IPS DF 4.7 (cell line): ENCODE measurements at regions not wholly inside any gene's neighbourhood (a gene's known extent, or its start where the extent isn't known, plus 50 kb on each side); places are given as distances from the start of the nearest gene placed in this dataset.

Source experiments
- DNase-seq: peaks from one replicate; pipeline ENCODE4 v3.0.0-alpha.2; 2013; ENCODE audit warnings: low spot score; ENCODE audit errors: extremely low read depth

DNA sequence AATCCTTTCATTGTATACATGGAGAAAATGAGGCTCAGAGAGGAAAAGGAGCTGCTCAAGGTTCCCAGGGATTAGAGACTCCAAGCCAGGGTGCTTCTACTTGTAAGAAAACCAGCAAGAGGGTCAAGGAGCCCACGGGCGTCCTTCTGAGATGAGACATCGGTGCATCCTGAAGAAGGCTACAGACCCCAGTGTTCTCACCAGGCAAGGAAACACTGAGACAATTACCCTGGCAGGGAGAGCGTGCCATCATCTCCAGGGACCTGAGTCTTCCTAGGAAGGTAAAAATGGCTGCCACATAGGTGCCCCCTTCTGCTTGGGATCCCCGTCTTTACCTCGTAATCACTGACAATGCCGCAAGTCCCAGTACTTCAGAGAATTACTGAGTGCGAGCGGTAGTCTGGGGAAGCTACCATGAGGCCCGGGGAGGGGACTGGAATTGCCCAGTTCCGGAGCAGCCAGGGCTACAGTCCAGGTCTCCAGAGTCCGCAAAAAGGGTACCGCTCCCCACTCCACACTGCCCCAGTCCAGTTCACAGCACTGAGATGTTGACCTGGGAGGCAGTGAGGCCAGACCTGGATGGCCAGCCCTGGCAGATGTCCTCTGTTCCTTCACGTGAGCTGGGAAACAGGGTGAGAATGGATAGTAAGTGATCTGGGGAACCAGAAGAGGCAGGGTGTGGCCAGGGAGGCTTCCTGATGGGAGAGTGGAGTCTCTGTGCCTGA is 164.7 kb upstream of the SMAD3 start:
- no peak for DNase-seq

- no peak for DNase-seq
Observed at GRCh38 chr15:66901336-66902100, 163.9 kb upstream of the SMAD3 start.

DNA sequence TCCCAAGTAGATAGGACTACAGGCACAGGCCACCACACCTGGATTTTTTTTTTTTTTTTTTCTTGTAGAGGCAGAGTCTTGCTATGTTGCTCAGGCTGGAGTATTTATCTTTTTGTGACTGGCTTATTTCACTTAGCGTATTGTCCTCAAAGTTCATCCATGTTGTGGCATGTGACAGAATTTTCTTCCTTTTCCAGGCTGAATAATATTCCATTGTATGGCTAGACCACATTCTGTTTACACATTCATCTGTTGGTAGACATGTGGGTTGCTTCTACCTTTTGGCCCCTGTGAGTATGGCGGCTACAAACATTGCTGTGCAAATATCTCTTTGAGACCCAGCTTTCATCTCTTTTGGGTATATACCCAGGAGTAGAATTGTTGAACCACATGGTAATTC is 160.2 kb upstream of the SMAD3 start:
- no peak for DNase-seq

DNA sequence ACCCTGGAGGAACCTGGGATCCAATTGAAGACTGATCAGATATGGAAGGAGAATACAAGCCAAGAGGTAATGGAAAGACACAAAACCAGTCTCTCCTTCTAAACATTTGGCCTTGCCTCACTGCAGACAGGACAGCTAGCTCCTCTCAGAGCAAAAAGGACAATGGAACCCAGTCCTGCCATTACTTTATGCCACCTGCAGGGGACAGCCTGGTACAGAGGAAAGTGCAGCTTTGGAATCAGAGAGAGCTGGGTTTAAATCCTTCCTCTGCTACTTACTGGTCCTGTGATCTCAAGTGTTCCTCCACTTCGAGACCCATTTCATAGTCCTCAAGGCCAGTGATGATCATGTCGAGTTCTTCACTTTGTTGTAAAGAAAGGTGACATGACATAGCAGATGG is 159.4 kb upstream of the SMAD3 start:
- no peak for DNase-seq

GRCh38 chr15:66906668-66907614 is 158.5 kb upstream of the SMAD3 start:
- no peak for DNase-seq

GRCh38 chr15:66907826-66908743 is 157.3 kb upstream of the SMAD3 start:
- DNase-seq, result no peak

GRCh38 chr15:66908744-66909095 is 156.7 kb upstream of the SMAD3 start:
- no peak for DNase-seq

DNA sequence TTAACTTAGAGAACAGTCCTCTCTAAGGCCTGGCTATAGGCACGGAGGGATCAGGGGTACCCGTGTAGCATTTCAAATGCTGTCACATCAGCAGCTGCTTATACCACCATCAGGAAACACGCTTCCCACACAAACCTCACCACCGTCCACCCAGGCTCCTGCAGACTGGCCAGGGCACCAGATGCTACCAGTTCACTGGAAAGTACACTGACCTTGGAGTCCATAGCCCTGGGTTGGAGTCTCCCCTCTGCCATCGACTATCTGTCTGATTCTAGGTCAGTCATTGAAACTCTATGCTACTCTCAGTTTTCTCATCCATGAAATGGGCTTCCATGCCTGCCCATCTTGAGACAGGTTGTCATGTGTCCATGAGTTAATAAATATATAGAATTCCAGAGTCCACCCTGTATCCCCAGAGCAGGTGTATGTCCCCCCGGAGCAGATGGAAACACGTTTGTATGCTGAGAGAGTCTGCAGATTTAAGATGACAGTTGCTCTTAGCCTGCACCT is 156.0 kb upstream of the SMAD3 start:
- no peak for DNase-seq

DNA sequence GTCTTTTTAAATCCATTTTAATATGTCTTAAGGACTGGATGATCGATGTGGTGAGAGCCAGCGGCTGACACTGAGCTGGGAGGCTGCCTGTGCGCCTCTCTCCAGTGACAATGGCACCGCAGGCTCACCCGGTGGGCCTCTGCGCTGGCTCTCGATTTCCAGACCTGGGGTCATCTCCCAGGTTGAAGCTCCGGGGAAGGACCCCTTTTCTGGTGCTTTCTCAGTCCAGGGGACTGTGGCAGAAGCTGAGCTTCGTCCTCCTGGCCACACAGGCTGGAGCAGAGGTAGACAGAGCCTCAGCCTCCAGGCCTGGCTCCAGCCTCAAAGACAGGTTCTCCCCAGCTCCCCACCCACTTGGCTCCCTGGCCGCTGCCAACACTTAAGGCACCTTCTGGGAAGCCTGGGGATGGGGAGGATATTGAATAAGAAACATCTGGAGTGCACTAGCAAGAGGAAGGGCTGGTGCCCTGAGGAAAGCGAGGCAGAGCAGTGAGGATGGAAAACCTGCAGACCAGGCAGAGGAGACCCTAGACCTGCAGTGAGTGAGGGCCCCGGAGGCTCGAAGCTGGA is 154.2 kb upstream of the SMAD3 start:
- no peak for DNase-seq

DNA sequence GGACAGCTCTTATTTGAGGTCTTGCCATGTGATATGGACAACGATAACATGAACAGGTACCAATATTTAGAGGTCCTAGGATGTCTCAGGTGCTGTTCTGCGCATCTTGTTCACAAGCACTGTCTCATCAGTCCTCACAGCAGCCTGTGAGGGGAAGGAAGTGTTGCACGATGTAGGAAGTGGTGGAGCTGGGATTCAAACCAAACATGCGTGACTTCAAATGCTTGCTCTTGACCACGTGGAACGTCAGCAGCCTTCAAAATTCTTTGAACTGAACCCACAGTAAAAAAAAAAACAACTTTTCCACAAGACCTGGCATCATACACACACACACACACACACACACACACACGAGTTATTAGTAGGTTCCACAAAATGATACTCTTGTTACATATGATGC is 153.4 kb upstream of the SMAD3 start:
- no peak for DNase-seq

DNA sequence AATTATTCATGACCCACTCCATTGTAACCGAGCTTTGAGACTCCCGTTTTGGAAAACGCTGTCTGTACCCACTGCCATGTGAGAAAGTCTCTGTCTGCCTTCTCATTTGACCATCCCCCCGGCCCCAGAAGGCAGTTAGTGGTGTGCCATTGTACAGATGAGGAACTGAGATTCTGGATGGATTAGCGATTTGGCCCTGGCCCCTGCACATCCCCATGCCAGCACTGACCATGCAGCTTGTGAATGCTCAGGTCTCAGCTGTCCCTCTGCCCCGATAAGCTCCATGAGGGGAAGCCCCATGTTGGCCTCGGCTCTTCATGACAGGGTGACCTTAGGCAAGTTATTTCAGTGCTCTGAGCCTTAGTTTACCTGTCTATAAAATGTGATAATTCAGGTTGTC is 153.0 kb upstream of the SMAD3 start:
- no peak for DNase-seq

DNA sequence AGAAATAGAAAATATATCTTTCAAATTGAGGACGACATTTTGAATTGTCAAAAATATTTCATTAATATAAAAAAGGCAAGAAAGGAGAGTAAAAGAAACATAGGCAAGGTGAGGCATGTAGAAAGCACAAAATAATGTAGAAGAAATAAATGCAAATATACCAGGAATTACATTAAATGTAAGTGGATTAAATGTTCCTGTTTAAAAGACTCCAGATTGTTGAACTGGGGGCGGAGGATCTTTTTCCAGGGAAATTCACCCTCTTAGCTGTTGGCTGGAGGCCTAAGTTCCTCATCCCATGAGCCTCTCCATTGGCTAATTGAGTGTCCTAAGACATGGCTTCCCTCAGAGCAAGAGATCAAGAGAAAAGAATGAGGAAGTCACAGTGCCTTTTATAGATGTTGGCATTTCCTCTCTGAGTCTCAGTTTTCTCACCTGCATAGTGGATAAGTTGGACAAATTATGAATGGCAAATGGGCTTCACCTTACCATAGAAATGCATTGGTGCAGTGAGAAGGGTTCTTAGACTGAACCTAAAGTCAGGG is 147.4 kb upstream of the SMAD3 start:
- DNase-seq, result no peak

GRCh38 chr15:66919421-66919820 is 146.0 kb upstream of the SMAD3 start:
- no peak for DNase-seq

DNA sequence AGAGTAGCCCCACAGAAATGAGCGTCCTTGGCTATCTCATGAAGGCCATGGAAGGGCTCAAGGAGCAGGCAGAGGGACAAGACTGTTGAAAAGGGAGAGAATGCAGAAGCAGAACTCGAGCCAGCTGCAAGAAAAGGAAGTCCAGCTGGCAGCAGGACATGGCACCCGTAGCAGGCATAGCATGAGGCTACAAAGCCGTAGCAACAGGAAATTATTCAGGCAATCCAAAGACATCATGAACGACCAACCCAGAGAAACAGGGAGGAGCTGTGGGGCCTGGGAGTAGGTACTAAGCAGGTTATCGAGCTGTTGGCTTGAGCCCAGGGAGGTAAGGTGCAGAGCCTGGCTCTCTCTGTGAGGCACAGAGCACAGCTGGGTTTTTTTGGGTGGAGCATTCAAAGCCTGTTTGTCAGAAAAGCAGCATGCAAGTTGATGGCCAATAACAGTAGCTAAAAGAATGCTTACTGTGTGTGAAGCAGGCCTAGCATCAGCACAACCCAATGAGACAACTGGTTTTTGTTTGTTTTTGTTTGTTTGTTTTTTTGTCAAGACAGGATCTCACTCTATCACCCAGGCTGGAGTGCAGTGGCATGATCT is 144.0 kb upstream of the SMAD3 start:
- DNase-seq, result no peak

GRCh38 chr15:66922608-66923007 is 142.8 kb upstream of the SMAD3 start:
- DNase-seq, result no peak

- DNase-seq, result peak; percentile 76
Observed at GRCh38 chr15:66923438-66923881, 141.9 kb upstream of the SMAD3 start.

GRCh38 chr15:66924889-66925288 is 140.5 kb upstream of the SMAD3 start:
- no peak for DNase-seq

GRCh38 chr15:66925721-66926120 is 139.7 kb upstream of the SMAD3 start:
- DNase-seq, result no peak

DNA sequence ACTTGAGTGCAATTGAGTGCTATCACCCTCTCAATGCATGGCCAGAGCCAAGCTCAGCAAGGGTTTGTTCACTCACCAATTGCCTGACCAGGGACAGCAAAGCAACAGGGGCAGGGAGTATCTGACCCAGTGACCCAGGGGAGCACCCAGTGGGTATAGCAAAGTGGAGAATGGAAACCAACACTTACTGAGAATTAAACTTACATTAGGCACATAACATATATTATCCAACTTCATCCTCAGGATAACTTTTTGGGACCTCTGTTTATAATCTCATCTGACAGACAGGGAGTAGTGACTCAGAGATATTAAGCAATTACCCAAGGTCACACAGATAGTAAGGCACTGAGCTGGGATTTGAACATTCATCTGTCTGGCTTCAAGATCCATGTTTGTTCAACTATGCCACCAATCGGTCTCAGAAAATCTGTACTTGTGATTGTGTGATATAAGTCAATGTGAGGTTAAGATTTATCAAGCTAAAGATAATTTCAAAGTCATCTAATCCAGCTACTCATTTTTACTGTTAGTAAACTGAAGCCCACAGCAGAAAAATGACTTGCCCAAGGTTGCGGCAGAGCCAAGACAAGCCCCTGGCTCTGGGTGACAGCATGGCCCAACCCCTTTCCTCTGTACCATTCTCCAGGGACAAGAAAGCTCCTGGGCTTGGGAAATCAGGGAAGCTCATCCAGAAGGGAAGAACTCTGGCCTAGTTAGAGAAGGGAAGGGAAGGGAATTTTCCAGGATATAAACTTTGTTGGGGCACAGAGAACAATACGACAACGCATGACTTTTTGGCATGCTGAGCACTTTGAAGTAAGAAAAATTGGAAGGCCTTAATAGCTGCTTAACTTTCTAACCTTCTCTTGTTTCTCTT is 138.0 kb upstream of the SMAD3 start:
- no peak for DNase-seq
